Activated CD4-positive, alpha-beta T cell treated with anti-CD3 and anti-CD28 coated beads, Interleukin-2, amount 10 ng/mL, durations not matched to agents 7 days and 5 days (primary cell): ENCODE measurements at regions not wholly inside any gene's neighbourhood (a gene's known extent, or its start where the extent isn't known, plus 50 kb on each side); places are given as distances from the start of the nearest gene placed in this dataset.
"Not testable (repeated sequence)": the region's sequence is repeated elsewhere in the genome, so short reads cannot be mapped to it uniquely, and the experiment has no call there.

ENCODE experiments used
- CTCF ChIA-PET: fragments of 350-600 bp; sonication (Branson Sonifier 250); formaldehyde crosslinking; loops from one replicate; lab custom pipeline; 2021; ENCODE audit warnings: antibody characterized with exemption; lab: Charles Lee
- POLR2A ChIA-PET: fragments of 350-600 bp; sonication (Branson Sonifier 250); formaldehyde crosslinking; loops from one replicate; lab custom pipeline; 2021; ENCODE audit warnings: antibody characterized with exemption; lab: Charles Lee
- DNase-seq: peaks from one replicate; pipeline ENCODE4 v3.0.0-alpha.2; 2020
- H3K27ac Mint-ChIP-seq: one replicate; pipeline ENCODE4 v1.8.0; 2021; ENCODE audit warnings: mild to moderate bottlenecking, moderate library complexity, mixed read lengths
- H3K27me3 Mint-ChIP-seq: one replicate; pipeline ENCODE4 v1.8.0; 2021; ENCODE audit warnings: mixed read lengths
- H3K36me3 Mint-ChIP-seq: one replicate; pipeline ENCODE4 v1.8.0; 2021; ENCODE audit warnings: low read depth, mixed read lengths
- H3K4me1 Mint-ChIP-seq: one replicate; pipeline ENCODE4 v1.8.0; 2021; ENCODE audit warnings: mixed read lengths
- H3K4me3 Mint-ChIP-seq: one replicate; pipeline ENCODE4 v1.8.0; 2021; ENCODE audit warnings: mild to moderate bottlenecking, moderate library complexity, mixed read lengths
- H3K9me3 Mint-ChIP-seq: one replicate; pipeline ENCODE4 v1.8.0; 2021; ENCODE audit warnings: mixed read lengths

DNA sequence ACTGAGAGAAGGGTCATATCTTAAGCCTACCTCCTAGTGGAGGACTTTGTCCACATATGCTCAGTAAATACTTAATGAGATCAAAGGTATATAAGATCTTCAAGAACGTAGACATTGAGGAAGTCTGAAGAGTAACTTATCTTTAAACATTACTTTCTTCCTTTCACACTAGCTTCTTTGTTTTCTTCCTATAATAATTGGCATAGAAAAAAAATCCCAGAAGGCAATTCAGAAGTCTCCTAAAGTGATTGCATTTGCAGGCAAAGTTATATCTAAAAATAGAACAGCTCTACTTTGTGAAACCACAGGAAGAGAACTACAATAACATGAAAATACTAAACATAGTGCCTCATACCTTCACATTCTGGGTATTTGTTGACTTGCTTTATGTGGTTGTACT is 150.4 kb downstream of the PPP1R3A start:
- POLR2A ChIA-PET = no interaction called here

DNA sequence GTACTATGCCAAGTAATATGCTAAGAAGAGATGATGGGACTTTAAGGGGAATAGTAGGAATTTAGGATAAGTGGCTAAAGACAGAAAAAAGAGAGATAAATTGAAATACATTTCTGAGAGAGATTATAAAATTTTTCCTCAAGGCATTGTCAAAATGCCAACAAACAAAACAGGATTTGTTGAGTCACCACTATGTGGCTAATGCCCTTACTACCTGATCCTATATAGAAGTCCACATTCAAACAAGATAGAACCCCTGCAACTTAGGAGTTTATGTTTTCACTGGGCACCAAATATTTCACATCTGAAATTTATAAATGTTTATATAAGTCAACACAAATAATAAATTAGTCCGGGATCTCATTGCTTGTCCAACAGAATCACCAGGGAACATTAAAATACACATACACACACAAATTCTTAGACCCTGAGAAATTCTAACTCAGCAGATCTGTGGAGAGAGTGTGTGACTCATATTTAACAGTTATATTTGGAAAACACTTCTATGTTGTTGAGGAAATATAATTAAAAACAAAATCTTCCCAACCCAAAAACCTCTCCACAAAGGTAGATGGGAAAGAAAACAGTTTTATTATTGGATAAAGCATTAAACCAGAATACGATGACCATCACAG is 154.3 kb downstream of the PPP1R3A start:
- no peaks in the 10 kb centered on the region for H3K36me3 Mint-ChIP-seq
- no peak overlapping the region for H3K4me3 Mint-ChIP-seq
- H3K27me3 Mint-ChIP-seq = no peaks in the 10 kb centered on the region
- ChIA-PET POLR2A (no interaction called here), CTCF (no interaction called here)
- no peaks in the 10 kb centered on the region for H3K4me1 Mint-ChIP-seq
- H3K9me3 Mint-ChIP-seq = no peaks in the 10 kb centered on the region
- DNase-seq = no peak
- H3K27ac Mint-ChIP-seq = no peak overlapping the region

More for the DNA sequence above, 150.4 kb downstream of the PPP1R3A start:
- Mint-ChIP-seq H3K4me3 (no peak overlapping the region), H3K4me1 (no peaks in the 10 kb centered on the region), H3K9me3 (no peaks in the 10 kb centered on the region), H3K27me3 (no peaks in the 10 kb centered on the region), H3K36me3 (no peaks in the 10 kb centered on the region), H3K27ac (no peak overlapping the region)
- CTCF ChIA-PET = no interaction called here
- DNase-seq = no peak

GRCh38 chr7:113763226-113763625 is 155.6 kb downstream of the PPP1R3A start:
- no peaks in the 10 kb centered on the region for H3K9me3 Mint-ChIP-seq

DNA sequence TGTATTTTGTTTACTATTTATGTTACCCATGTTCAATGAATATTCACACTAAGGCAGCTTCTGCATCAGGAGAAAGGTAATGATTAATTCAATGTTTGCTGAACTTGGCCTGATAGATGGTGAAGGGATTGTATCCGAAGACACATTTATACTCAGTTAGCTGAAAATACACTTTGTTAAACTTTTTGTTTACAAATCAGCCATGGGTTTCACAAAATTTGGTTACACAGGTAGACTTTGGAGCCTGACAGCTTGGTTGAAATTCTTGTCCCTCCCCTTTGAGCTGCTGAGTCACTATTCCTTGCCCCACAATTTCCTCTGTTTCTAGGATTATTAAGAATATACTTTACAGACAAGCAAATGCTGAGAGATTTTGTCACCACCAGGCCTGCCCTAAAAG is 162.6 kb downstream of the PPP1R3A start:
- Mint-ChIP-seq H3K36me3 (no peaks in the 10 kb centered on the region), H3K9me3 (no peaks in the 10 kb centered on the region), H3K27me3 (no peaks in the 10 kb centered on the region), H3K27ac (no peak overlapping the region), H3K4me3 (no peak overlapping the region), H3K4me1 (no peaks in the 10 kb centered on the region)
- CTCF ChIA-PET = no interaction called here
- POLR2A ChIA-PET = no interaction called here
- DNase-seq = no peak

More at GRCh38 chr7:113763226-113763625, 155.6 kb downstream of the PPP1R3A start:
- H3K4me1 Mint-ChIP-seq = no peaks in the 10 kb centered on the region
- POLR2A ChIA-PET = no interaction called here
- CTCF ChIA-PET = no interaction called here
- no peak overlapping the region for H3K27ac Mint-ChIP-seq
- no peak for DNase-seq
- no peaks in the 10 kb centered on the region for H3K27me3 Mint-ChIP-seq
- H3K4me3 Mint-ChIP-seq = no peak overlapping the region
- no peaks in the 10 kb centered on the region for H3K36me3 Mint-ChIP-seq

GRCh38 chr7:113752689-113753088 is 166.1 kb downstream of the PPP1R3A start:
- H3K9me3 Mint-ChIP-seq = no peaks in the 10 kb centered on the region
- no peaks in the 10 kb centered on the region for H3K27me3 Mint-ChIP-seq
- no peaks in the 10 kb centered on the region for H3K4me1 Mint-ChIP-seq
- no peak overlapping the region for H3K27ac Mint-ChIP-seq
- H3K36me3 Mint-ChIP-seq = no peaks in the 10 kb centered on the region
- ChIA-PET POLR2A (no interaction called here), CTCF (no interaction called here)
- no peak overlapping the region for H3K4me3 Mint-ChIP-seq
- DNase-seq = no peak

DNA sequence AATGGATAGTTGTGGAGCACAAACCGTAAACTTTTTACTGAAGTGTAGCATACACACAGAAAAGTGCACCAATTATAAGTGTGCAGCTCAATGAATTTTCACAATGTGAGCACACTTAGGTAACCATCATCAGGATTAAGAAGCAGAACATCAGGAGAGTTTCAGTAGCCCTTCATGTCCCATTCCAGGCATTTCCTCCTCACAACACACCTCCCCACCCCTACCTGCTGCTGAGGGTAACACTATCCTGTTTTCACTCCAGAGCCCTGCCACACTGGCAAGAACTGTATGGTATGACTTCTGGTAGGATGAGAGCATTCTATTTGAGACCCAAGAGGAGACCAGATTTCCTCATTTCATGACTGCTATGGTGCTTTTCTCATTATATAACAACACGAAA is 166.5 kb downstream of the PPP1R3A start:
- Mint-ChIP-seq H3K4me3 (no peak overlapping the region), H3K36me3 (no peaks in the 10 kb centered on the region), H3K27ac (no peak overlapping the region), H3K27me3 (no peaks in the 10 kb centered on the region), H3K4me1 (no peaks in the 10 kb centered on the region), H3K9me3 (no peaks in the 10 kb centered on the region)
- ChIA-PET POLR2A (no interaction called here), CTCF (no interaction called here)
- no peak for DNase-seq

DNA sequence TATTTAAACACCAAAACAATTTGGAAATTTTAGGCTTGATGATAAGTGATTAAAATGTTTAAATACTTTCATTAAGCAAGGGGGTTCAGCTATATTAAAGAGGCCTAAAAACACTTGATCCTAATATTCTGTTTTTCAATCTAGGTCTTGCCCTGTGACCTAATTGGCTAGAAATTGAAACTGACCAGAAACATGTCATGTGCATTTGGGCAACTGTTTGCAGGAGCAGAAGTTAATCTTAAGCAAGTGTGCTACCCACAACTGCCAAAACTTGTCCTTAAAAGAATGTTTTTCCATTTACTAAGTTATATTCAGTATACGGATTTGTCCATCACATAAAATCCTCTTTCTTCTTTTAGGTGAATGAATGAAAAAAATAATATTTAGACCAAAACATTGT is 167.3 kb downstream of the PPP1R3A start:
- no peak for DNase-seq
- CTCF ChIA-PET = no interaction called here
- H3K36me3 Mint-ChIP-seq = no peaks in the 10 kb centered on the region
- no peaks in the 10 kb centered on the region for H3K27me3 Mint-ChIP-seq
- H3K27ac Mint-ChIP-seq = no peak overlapping the region
- no peaks in the 10 kb centered on the region for H3K9me3 Mint-ChIP-seq
- H3K4me1 Mint-ChIP-seq = no peaks in the 10 kb centered on the region
- no peak overlapping the region for H3K4me3 Mint-ChIP-seq
- POLR2A ChIA-PET = no interaction called here

DNA sequence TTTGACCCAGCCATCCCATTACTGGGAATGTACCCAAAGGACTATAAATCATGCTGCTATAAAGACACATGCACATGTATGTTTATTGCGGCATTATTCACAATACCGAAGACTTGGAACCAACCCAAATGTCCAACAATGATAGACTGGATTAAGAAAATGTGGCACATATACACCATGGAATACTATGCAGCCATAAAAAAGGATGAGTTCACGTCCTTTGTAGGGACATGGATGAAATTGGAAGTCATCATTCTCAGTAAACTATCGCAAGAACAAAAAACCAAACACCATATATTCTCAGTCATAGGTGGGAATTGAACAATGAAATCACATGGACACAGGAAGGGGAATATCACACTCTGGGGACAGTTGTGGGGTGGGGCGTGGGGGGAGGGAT is 170.4 kb downstream of the PPP1R3A start:
- H3K27ac Mint-ChIP-seq = not testable (repeated sequence)

GRCh38 chr7:113742946-113743431 is 175.8 kb downstream of the PPP1R3A start:
- H3K27ac Mint-ChIP-seq, H3K36me3 Mint-ChIP-seq, H3K4me1 Mint-ChIP-seq, H3K27me3 Mint-ChIP-seq, H3K4me3 Mint-ChIP-seq, CTCF ChIA-PET, DNase-seq, H3K9me3 Mint-ChIP-seq, POLR2A ChIA-PET: not testable (repeated sequence)

More for the DNA sequence above, 170.4 kb downstream of the PPP1R3A start:
- CTCF ChIA-PET, H3K36me3 Mint-ChIP-seq, DNase-seq, POLR2A ChIA-PET, H3K4me1 Mint-ChIP-seq, H3K27me3 Mint-ChIP-seq, H3K9me3 Mint-ChIP-seq, H3K4me3 Mint-ChIP-seq: not testable (repeated sequence)

DNA sequence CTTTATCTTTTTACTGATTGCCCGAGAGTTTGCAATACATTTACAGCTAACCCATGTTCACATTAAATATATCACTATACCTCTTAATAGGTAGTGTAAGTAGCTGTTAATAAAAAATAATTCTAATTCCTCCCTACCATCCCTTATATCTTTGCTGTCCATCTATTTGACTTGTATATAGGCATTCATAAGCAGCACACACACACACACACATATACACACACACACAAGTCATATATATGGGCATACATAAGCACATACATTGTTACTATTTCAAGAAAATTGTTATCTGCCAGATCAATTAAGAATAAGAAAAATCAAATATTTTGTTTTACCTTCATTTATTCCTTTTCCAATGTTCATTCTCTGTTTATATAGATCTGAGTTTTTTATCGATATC is 176.4 kb downstream of the PPP1R3A start:
- DNase-seq = no peak
- Mint-ChIP-seq H3K36me3 (no peaks in the 10 kb centered on the region), H3K27ac (no peak overlapping the region), H3K4me1 (no peaks in the 10 kb centered on the region), H3K27me3 (no peaks in the 10 kb centered on the region), H3K4me3 (no peak overlapping the region), H3K9me3 (peaks cover 5% of the 10 kb centered on the region)
- ChIA-PET POLR2A (no interaction called here), CTCF (no interaction called here)

DNA sequence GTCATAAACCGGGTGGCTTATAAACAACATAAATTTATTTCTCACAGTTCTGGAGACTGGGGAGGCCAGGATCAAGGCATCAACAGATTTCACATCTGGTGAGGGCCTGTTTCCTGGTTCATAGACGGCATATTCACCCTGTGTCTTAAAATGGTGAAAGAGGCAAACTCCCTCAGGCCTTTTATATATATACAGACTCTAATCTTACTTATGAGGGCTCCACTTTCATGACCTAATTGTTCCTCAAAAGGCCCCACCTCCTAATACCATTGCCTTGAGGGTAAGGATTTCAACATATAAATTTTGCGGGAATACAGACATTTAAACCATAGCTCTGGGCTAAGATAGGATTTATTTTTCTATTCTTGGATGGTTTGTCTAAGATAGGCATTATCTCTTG is 187.2 kb downstream of the PPP1R3A start:
- CTCF ChIA-PET = no interaction called here
- Mint-ChIP-seq H3K9me3 (no peaks in the 10 kb centered on the region), H3K27me3 (no peaks in the 10 kb centered on the region), H3K4me1 (no peaks in the 10 kb centered on the region), H3K27ac (no peak overlapping the region), H3K36me3 (no peaks in the 10 kb centered on the region), H3K4me3 (no peak overlapping the region)
- DNase-seq = no peak
- POLR2A ChIA-PET = no interaction called here

DNA sequence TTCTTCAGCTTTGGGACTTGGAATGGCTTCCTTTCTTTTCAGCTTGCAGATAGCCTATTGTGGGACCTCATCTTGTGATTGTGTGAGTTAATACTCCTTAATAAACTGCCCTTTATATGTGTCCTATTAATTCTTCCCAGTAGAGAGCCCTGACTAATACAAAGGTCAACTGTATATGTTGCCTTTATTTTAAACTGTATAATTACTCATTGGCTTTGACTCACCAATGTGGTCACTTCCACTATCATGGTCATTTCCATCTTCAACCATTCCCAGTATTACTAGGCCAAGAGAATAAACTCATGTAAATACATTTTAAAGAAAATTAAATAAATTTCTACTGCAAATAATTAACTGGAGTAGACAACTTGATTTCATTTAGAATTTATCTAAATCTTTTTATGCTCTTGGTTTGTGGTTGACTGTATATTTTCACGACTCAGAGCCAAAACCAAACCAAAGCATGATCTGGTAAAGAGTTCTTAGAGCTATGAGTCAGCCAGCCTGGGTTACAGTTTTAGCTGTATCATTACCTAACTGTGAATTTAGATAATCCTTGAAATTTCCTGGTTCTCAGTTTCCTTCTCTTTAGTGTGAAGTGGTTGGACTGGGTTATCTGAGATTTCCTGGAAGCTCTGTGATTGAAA is 188.4 kb downstream of the PPP1R3A start:
- Mint-ChIP-seq H3K4me1 (no peaks in the 10 kb centered on the region), H3K27ac (no peak overlapping the region), H3K9me3 (no peaks in the 10 kb centered on the region), H3K27me3 (no peaks in the 10 kb centered on the region), H3K4me3 (no peak overlapping the region), H3K36me3 (no peaks in the 10 kb centered on the region)
- DNase-seq = no peak
- ChIA-PET CTCF (no interaction called here), POLR2A (no interaction called here)

DNA sequence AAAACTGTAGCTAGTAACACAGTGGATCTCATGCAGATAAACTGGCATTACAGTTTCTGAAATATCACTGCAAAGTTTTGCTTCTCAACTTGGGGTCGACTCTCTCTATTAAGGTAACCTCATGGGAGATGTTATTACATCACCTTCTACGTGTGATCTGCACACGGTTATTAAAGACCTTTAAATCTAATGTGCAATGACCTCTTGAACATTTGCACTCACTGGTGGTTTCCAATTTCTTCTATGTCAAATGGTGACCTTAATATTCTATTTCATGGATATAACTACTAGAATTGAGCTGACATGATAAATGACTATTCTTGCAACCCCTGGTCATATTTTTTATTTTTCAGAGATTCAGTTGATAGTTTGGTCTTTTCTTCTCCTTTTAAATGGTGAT is 191.3 kb downstream of the PPP1R3A start:
- H3K36me3 Mint-ChIP-seq = no peaks in the 10 kb centered on the region
- CTCF ChIA-PET = no interaction called here
- DNase-seq = no peak
- H3K4me1 Mint-ChIP-seq = no peaks in the 10 kb centered on the region
- no peak overlapping the region for H3K27ac Mint-ChIP-seq
- POLR2A ChIA-PET = no interaction called here
- no peaks in the 10 kb centered on the region for H3K27me3 Mint-ChIP-seq
- H3K4me3 Mint-ChIP-seq = no peak overlapping the region
- no peaks in the 10 kb centered on the region for H3K9me3 Mint-ChIP-seq

- H3K27me3 Mint-ChIP-seq = no peaks in the 10 kb centered on the region
- H3K4me3 Mint-ChIP-seq = no peak overlapping the region
- H3K36me3 Mint-ChIP-seq = no peaks in the 10 kb centered on the region
- no peak overlapping the region for H3K27ac Mint-ChIP-seq
- ChIA-PET CTCF (no interaction called here), POLR2A (no interaction called here)
- DNase-seq = no peak
- H3K4me1 Mint-ChIP-seq = no peaks in the 10 kb centered on the region
- H3K9me3 Mint-ChIP-seq = no peaks in the 10 kb centered on the region
Observed at GRCh38 chr7:113722006-113722405, 196.8 kb downstream of the PPP1R3A start.
